ENCODE measurements at regions not wholly inside any gene's neighbourhood (a gene's known extent, or its start where the extent isn't known, plus 50 kb on each side); places are given as distances from the start of the nearest gene placed in this dataset.

DNA sequence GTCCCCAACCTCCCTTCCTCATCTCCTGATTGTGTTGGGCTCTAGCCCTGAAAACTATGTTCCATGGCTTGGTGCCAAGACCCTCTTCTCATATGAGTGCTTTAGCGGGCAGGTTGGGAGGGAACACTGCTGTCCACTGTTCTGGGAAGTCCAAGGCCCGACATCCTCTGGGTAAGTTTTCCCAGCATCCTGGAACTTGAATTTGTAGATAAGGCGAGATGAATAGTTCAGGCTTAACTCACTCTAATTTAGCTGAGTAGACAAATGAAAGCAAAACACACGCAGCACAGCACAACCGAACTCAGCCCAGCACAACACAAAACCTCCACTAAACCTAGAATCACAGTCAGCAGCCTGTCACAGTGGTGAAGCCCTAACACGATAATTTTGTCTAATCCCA, 95.3 kb upstream of the SLC28A3 start:
- no peaks in the 10 kb centered on the region for H3K9me3 Mint-ChIP-seq
- H3K27ac Mint-ChIP-seq: no peak overlapping the region
- no peak for DNase-seq
- no peaks in the 10 kb centered on the region for H3K4me1 Mint-ChIP-seq (ENCODE audit: low read depth)
- no peaks in the 10 kb centered on the region for H3K36me3 Mint-ChIP-seq (ENCODE audit: low read depth)
- H3K4me3 Mint-ChIP-seq: no peak overlapping the region
- no peaks in the 10 kb centered on the region for H3K27me3 Mint-ChIP-seq

DNA sequence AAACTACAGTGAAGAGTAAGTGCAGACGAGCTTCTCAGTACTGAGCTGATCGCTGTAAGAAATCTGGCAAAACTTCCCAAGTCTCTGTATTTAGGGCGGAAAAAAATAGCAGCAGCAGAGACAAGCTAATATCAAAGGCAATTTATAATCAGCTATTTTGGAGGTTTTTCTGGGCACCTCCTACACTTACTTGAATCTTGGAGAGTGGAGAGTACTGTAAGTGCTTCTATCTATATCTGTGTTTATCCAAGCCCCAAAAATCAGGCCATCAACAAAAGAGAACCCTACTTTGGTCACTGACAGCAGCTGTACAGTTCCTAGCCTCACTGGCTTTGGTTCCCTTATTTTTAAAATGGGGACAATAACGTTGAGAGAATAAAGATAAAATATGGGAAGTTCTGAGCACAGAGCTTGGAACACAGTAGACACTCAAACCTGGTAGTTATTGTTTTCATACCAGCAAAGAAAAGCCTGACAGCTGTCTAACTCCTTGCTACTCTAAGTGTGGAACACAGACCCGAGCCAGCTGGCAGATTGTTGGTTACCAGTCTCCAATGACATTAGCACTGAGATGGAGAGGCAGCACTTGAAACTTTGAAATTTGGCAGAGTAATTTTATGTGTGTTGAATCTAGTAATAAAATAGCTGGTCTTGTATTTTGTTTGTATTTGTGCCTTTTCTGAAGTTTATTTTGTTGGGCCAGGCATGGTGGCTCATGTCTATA, 96.0 kb upstream of the SLC28A3 start:
- no peaks in the 10 kb centered on the region for H3K36me3 Mint-ChIP-seq (ENCODE audit: low read depth)
- H3K27ac Mint-ChIP-seq: no peak overlapping the region
- H3K27me3 Mint-ChIP-seq: no peaks in the 10 kb centered on the region
- no peak overlapping the region for H3K4me3 Mint-ChIP-seq
- H3K9me3 Mint-ChIP-seq: no peaks in the 10 kb centered on the region
- no peak for DNase-seq
- no peaks in the 10 kb centered on the region for H3K4me1 Mint-ChIP-seq (ENCODE audit: low read depth)

DNA sequence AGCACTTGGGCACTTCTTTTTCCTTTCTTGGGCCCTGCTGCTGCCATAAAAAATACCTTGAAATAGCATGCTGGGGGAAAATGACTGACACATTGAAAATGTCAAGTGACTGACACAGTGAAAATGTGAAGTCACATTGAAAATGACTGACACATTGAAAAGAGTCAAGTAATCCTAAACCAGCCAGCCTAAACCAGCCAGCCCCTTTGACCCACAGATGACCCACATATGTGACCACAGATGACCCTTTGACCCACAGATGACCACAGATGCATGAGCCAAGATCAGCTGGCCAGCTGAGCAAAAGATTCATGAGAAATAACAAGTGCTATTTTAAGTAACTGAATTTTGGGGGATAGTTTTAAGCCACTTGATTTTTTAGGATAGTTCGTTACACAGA, 97.8 kb upstream of the SLC28A3 start:
- H3K9me3 Mint-ChIP-seq: no peaks in the 10 kb centered on the region
- no peak for DNase-seq
- no peaks in the 10 kb centered on the region for H3K36me3 Mint-ChIP-seq (ENCODE audit: low read depth)
- H3K4me3 Mint-ChIP-seq: no peak overlapping the region
- no peaks in the 10 kb centered on the region for H3K27me3 Mint-ChIP-seq
- no peaks in the 10 kb centered on the region for H3K4me1 Mint-ChIP-seq (ENCODE audit: low read depth)
- no peak overlapping the region for H3K27ac Mint-ChIP-seq

- no peak for DNase-seq
- Mint-ChIP-seq H3K27me3 (no peaks in the 10 kb centered on the region), H3K27ac (no peak overlapping the region), H3K4me3 (no peak overlapping the region), H3K9me3 (no peaks in the 10 kb centered on the region), H3K36me3 (ENCODE audit: low read depth) (no peaks in the 10 kb centered on the region), H3K4me1 (ENCODE audit: low read depth) (no peaks in the 10 kb centered on the region)
These were observed 98.7 kb upstream of the SLC28A3 start for GRCh38 chr9:84439250-84439649.

DNA sequence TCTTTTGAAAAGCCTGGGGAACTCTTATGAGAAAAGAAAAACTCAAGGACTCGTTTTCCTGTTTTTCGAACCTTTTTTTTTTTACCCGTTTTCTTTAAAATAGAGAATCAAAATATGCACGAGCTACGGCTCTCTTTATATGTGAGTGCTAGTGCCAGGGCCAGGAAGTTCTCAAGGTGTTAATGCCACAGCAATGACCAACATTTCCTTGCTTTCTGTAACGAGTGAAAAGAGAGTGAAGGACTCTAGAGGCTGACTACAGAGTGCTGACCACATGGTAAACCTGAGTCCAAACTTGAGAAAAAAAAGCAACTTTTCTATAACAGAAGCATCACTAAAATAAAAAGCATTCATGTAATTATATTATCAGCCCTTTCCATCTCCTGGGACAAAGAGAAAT, 102.2 kb upstream of the SLC28A3 start:
- H3K4me1 Mint-ChIP-seq (ENCODE audit: low read depth): no peaks in the 10 kb centered on the region
- H3K4me3 Mint-ChIP-seq: no peak overlapping the region
- no peaks in the 10 kb centered on the region for H3K36me3 Mint-ChIP-seq (ENCODE audit: low read depth)
- DNase-seq: no peak
- H3K27ac Mint-ChIP-seq: no peak overlapping the region
- no peaks in the 10 kb centered on the region for H3K9me3 Mint-ChIP-seq
- H3K27me3 Mint-ChIP-seq: no peaks in the 10 kb centered on the region

DNA sequence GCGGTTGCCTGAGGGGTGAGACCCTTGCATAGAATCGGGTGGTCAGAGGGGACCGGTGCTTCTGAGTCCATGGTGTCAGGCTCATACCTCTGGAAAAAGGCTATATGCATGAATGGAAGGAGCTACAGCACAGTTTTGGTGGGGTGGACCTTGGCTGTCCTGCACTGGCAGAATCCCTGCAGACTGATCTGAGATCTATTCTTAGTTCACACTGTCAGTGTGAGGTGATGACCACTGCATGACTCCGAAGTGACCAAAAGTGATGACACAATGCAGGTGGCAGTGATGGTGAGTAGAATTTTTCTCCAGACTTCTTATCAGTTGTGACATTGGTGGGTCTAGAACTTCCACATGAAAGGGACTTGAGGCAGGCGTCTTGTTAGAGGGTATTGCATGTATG, 105.2 kb upstream of the SLC28A3 start:
- H3K27ac Mint-ChIP-seq: no peak overlapping the region
- no peaks in the 10 kb centered on the region for H3K9me3 Mint-ChIP-seq
- H3K4me1 Mint-ChIP-seq (ENCODE audit: low read depth): no peaks in the 10 kb centered on the region
- DNase-seq: no peak
- H3K36me3 Mint-ChIP-seq (ENCODE audit: low read depth): no peaks in the 10 kb centered on the region
- H3K4me3 Mint-ChIP-seq: no peak overlapping the region
- no peaks in the 10 kb centered on the region for H3K27me3 Mint-ChIP-seq

DNA sequence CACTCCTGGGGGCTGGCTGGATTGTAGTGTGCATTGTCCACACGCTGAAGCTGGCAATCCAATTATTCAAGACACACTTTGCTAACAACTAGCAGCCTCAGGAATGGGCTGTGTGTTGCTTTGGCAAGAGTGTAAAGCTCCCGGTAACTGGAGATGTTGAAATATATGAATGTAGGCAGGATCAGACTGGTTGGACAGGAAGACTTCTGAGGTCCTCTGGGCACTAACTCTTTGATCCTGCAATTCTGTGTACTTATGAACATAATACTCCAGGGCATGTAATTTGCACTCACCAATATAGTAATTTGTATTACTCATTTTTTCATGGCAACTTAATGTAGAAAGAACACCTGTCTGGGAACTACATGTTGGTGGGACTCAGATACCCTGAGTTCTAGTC, 106.7 kb upstream of the SLC28A3 start:
- no peak for DNase-seq
- H3K9me3 Mint-ChIP-seq: no peaks in the 10 kb centered on the region
- no peak overlapping the region for H3K27ac Mint-ChIP-seq
- H3K27me3 Mint-ChIP-seq: no peaks in the 10 kb centered on the region
- H3K4me1 Mint-ChIP-seq (ENCODE audit: low read depth): no peaks in the 10 kb centered on the region
- H3K36me3 Mint-ChIP-seq (ENCODE audit: low read depth): no peaks in the 10 kb centered on the region
- H3K4me3 Mint-ChIP-seq: no peak overlapping the region

DNA sequence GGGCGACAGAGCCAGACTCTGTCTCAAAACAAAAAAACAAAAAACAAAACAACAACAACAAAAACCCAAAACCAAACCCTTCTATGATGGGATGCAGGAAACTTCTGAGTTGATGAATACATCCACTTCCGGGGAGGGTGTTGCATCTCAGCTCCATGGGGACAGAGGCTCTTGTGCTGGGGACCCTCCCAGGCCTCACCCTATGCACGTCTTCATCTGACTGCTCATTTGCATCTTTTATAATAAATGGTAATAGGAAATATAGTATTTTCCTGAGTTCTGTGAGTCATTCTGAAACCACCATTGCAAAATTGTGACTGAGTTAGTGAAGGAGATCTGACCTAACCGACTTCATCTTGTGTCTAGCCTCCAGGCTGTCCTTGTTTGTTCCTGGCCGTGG, 109.5 kb upstream of the SLC28A3 start:
- Mint-ChIP-seq H3K4me1 (ENCODE audit: low read depth) (no peaks in the 10 kb centered on the region), H3K9me3 (no peaks in the 10 kb centered on the region)

GRCh38 chr9:84456527-84456926, 116.0 kb upstream of the SLC28A3 start:
- H3K9me3 Mint-ChIP-seq: peaks cover 2% of the 10 kb centered on the region
- peaks cover 6% of the 10 kb centered on the region for H3K27me3 Mint-ChIP-seq
- H3K27ac Mint-ChIP-seq: no peak overlapping the region
- no peak for DNase-seq
- H3K36me3 Mint-ChIP-seq (ENCODE audit: low read depth): no peaks in the 10 kb centered on the region
- H3K4me1 Mint-ChIP-seq (ENCODE audit: low read depth): no peaks in the 10 kb centered on the region
- H3K4me3 Mint-ChIP-seq: no peak overlapping the region

More for the DNA sequence above, 109.5 kb upstream of the SLC28A3 start:
- H3K27ac Mint-ChIP-seq: no peak overlapping the region
- no peaks in the 10 kb centered on the region for H3K36me3 Mint-ChIP-seq (ENCODE audit: low read depth)
- H3K4me3 Mint-ChIP-seq: no peak overlapping the region
- no peak for DNase-seq
- no peaks in the 10 kb centered on the region for H3K27me3 Mint-ChIP-seq

GRCh38 chr9:84460695-84461094, 120.1 kb upstream of the SLC28A3 start:
- peaks cover 2% of the 10 kb centered on the region for H3K9me3 Mint-ChIP-seq
- no peak overlapping the region for H3K4me3 Mint-ChIP-seq
- H3K27ac Mint-ChIP-seq: no peak overlapping the region
- H3K4me1 Mint-ChIP-seq (ENCODE audit: low read depth): no peaks in the 10 kb centered on the region
- DNase-seq: no peak
- H3K36me3 Mint-ChIP-seq (ENCODE audit: low read depth): no peaks in the 10 kb centered on the region
- peaks cover 18% of the 10 kb centered on the region for H3K27me3 Mint-ChIP-seq

DNA sequence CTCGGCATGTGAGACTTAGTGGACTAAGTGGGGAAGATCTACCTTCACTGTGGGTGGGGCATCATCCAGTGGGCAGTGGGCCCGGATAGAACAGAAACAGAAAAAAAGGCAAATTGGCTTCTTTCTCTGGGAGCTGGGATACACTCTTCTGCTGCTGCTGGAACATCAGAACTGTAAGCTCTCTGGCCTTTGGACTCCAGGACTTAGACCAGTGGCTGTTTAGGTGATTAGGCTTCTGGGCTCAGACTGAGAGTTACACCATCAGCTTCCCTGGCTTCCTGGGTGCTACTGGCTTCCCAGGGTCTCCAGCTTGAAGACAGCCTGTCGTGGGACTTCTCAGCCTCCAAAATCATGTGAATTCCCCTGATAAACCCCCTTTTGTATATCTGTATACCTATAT, 122.7 kb upstream of the SLC28A3 start:
- Mint-ChIP-seq H3K27ac (no peak overlapping the region), H3K27me3 (peaks cover 18% of the 10 kb centered on the region), H3K4me1 (ENCODE audit: low read depth) (no peaks in the 10 kb centered on the region), H3K4me3 (no peak overlapping the region), H3K36me3 (ENCODE audit: low read depth) (no peaks in the 10 kb centered on the region), H3K9me3 (no peaks in the 10 kb centered on the region)
- no peak for DNase-seq

GRCh38 chr9:84466580-84467285, 126.2 kb upstream of the SLC28A3 start:
- H3K27me3 Mint-ChIP-seq: peaks cover 15% of the 10 kb centered on the region
- no peak for DNase-seq
- no peak overlapping the region for H3K27ac Mint-ChIP-seq
- no peaks in the 10 kb centered on the region for H3K4me1 Mint-ChIP-seq (ENCODE audit: low read depth)
- H3K9me3 Mint-ChIP-seq: no peaks in the 10 kb centered on the region
- H3K36me3 Mint-ChIP-seq (ENCODE audit: low read depth): no peaks in the 10 kb centered on the region
- H3K4me3 Mint-ChIP-seq: no peak overlapping the region

DNA sequence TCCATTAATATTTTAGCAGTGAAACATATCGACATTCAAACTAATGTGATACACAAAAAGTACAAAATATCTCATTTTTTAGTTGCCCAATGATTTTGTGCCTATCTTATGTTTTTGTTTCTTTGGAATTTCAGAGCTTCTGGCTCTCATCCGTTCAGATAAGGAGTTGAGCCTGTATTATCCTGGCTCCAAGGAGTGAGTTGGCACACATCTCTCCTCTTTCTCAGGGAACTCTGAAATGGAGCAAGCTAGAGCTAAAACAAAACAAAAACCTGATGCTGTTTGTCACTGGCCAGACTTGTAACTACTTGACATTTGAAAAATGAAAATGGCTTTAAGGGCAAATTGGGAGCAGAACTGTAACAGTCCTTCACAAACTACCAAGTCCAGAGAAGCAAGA, 131.3 kb upstream of the SLC28A3 start:
- Mint-ChIP-seq H3K27me3 (peaks cover 3% of the 10 kb centered on the region), H3K27ac (no peak overlapping the region), H3K4me1 (ENCODE audit: low read depth) (no peaks in the 10 kb centered on the region), H3K4me3 (no peak overlapping the region), H3K9me3 (peaks cover 4% of the 10 kb centered on the region), H3K36me3 (ENCODE audit: low read depth) (no peaks in the 10 kb centered on the region)
- DNase-seq: no peak

DNA sequence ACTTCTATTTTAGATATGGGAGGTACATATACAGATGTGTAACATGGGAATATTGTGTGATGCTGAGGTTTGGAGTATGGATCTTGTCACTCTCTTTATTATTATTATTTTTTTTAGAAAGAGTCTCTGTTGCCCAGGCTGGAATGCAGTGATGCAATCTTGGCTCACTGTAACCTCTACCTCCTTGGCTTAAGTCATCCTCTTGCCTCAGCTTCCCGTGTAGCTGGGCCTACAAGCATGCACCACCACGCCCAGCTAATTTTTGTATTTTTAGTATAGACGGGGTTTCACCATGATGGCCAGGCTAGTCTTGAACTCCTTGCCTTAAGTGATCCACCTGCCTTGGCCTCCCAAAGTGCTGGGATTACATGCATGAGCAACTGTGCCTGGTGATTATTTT, 138.4 kb upstream of the SLC28A3 start:
- Mint-ChIP-seq H3K27ac (no peak overlapping the region), H3K9me3 (peaks cover 8% of the 10 kb centered on the region), H3K27me3 (no peaks in the 10 kb centered on the region), H3K36me3 (ENCODE audit: low read depth) (no peaks in the 10 kb centered on the region), H3K4me1 (ENCODE audit: low read depth) (no peaks in the 10 kb centered on the region), H3K4me3 (no peak overlapping the region)
- DNase-seq: no peak

GRCh38 chr9:84480071-84480470, 139.5 kb upstream of the SLC28A3 start:
- Mint-ChIP-seq H3K4me3 (no peak overlapping the region), H3K4me1 (ENCODE audit: low read depth) (no peaks in the 10 kb centered on the region), H3K27me3 (no peaks in the 10 kb centered on the region), H3K27ac (no peak overlapping the region), H3K9me3 (peaks cover 5% of the 10 kb centered on the region), H3K36me3 (ENCODE audit: low read depth) (no peaks in the 10 kb centered on the region)
- no peak for DNase-seq

Data from activated T-cell treated with anti-CD3 and anti-CD28 coated beads, Interleukin-2, amount 50 U/mL, for 24 hours (primary cell).